Amniotic stem cell (primary cell): ENCODE measurements at regions not wholly inside any gene's neighbourhood (a gene's known extent, or its start where the extent isn't known, plus 50 kb on each side); places are given as distances from the start of the nearest gene placed in this dataset.

Experiments used
- DNase-seq: peaks from one replicate; lab custom pipeline; 2025; lab: John Stamatoyannopoulos, UW

- DNase-seq: no peak
Measured at GRCh38 chr14:71675900-71676287, 256.3 kb upstream of the RGS6 start.

- no peak for DNase-seq
Measured at GRCh38 chr14:71680736-71681387, 251.4 kb upstream of the RGS6 start.

GRCh38 chr14:71682337-71682736 is 249.9 kb upstream of the RGS6 start:
- no peak for DNase-seq

- DNase-seq: no peak
Measured at GRCh38 chr14:71684323-71684722, 247.9 kb upstream of the RGS6 start.

GRCh38 chr14:71686677-71687076 is 245.6 kb upstream of the RGS6 start:
- DNase-seq: no peak

- no peak for DNase-seq
Measured at GRCh38 chr14:71687166-71687831, 244.9 kb upstream of the RGS6 start.

GRCh38 chr14:71688576-71688975 is 243.7 kb upstream of the RGS6 start:
- no peak for DNase-seq

- DNase-seq: no peak
Measured at GRCh38 chr14:71690478-71690877, 241.8 kb upstream of the RGS6 start.

- DNase-seq: no peak
Measured at GRCh38 chr14:71692496-71692895, 239.7 kb upstream of the RGS6 start.

- DNase-seq: no peak
Measured at GRCh38 chr14:71693381-71693780, 238.8 kb upstream of the RGS6 start.

- DNase-seq: no peak
Measured at GRCh38 chr14:71694591-71695530, 237.4 kb upstream of the RGS6 start.

- no peak for DNase-seq
Measured at GRCh38 chr14:71695611-71696350, 236.4 kb upstream of the RGS6 start.

- DNase-seq: no peak
Measured at GRCh38 chr14:71698027-71698426, 234.2 kb upstream of the RGS6 start.

GRCh38 chr14:71698673-71699072 is 233.6 kb upstream of the RGS6 start:
- no peak for DNase-seq

- DNase-seq: no peak
Measured at GRCh38 chr14:71701990-71702389, 230.2 kb upstream of the RGS6 start.

GRCh38 chr14:71702786-71703185 is 229.4 kb upstream of the RGS6 start:
- DNase-seq: no peak

GRCh38 chr14:71703477-71703876 is 228.8 kb upstream of the RGS6 start:
- no peak for DNase-seq

- no peak for DNase-seq
Measured at GRCh38 chr14:71704210-71704609, 228.0 kb upstream of the RGS6 start.

GRCh38 chr14:71705460-71705859 is 226.8 kb upstream of the RGS6 start:
- DNase-seq: no peak

- DNase-seq: no peak
Measured at GRCh38 chr14:71709076-71709475, 223.2 kb upstream of the RGS6 start.

GRCh38 chr14:71709987-71710386 is 222.2 kb upstream of the RGS6 start:
- DNase-seq: no peak

- no peak for DNase-seq
Measured at GRCh38 chr14:71711125-71711524, 221.1 kb upstream of the RGS6 start.
